ENCODE measurements at regions not wholly inside any gene's neighbourhood (a gene's known extent, or its start where the extent isn't known, plus 50 kb on each side); places are given as distances from the start of the nearest gene placed in this dataset.
"Not testable (repeated sequence)": the region's sequence is repeated elsewhere in the genome, so short reads cannot be mapped to it uniquely, and the experiment has no call there.

GRCh38 chr7:112951070-112951469, 135.6 kb downstream of the GPR85 start:
- no peak overlapping the region for H3K27ac ChIP-seq (ENCODE audit: low read depth in 1 of 2, low read length in 1 of 2)
- TF ChIP-seq CTCF (IDR thresholded peaks at IDR 0.05; ENCODE audit: control extremely low read depth, extremely low read depth), result no peak
- no peaks in the 10 kb centered on the region for H3K27me3 ChIP-seq (ENCODE audit: control insufficient read depth in 3 of 3, insufficient read depth in 3 of 3, low read length in 2 of 3)
- no peak for DNase-seq
- no peaks in the 10 kb centered on the region for H3K36me3 ChIP-seq (ENCODE audit: control insufficient read depth in 4 of 4, insufficient read depth in 4 of 4, low read length in 4 of 4)
- no peak overlapping the region for H3K9ac ChIP-seq (ENCODE audit: insufficient read depth in 1 of 2, low read length in 2 of 2)
- no peak overlapping the region for H3K4me3 ChIP-seq
- WGBS, 2 donors, result 88 to 89% methylated on average over 4 of the region's 4 CpGs
- no peaks in the 10 kb centered on the region for H3K9me3 ChIP-seq (ENCODE audit: control insufficient read depth in 4 of 4, insufficient read depth in 3 of 4, low read length in 3 of 4)
- no peaks in the 10 kb centered on the region for H3K4me1 ChIP-seq (ENCODE audit: control insufficient read depth in 5 of 5, insufficient read depth in 5 of 5, low read length in 5 of 5)
- no peak for ATAC-seq (ENCODE audit: insufficient read depth, low FRiP score)

DNA sequence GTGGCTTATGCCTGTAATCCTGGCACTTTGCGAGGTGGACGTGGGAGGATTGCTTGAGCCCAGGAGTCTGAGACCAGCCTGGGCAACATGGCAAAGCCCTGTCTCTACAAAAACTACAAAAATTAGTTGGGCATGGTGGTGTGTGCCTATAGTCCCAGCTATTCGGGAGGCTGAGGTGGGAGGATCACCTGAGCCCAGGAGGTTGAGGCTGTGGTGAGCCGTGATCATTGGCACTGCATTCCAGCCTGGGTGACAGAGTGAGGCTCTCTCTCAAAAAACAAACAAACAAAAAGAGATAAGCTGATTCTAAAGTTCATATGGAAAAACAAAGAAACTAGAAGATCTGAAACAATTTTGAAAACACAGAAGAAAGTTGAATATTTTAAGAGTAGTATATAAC, 136.9 kb downstream of the GPR85 start:
- H3K4me3 ChIP-seq; H3K4me1 ChIP-seq (ENCODE audit: control insufficient read depth in 5 of 5, insufficient read depth in 5 of 5, low read length in 5 of 5); H3K27me3 ChIP-seq (ENCODE audit: control insufficient read depth in 3 of 3, insufficient read depth in 3 of 3, low read length in 2 of 3); H3K9ac ChIP-seq (ENCODE audit: insufficient read depth in 1 of 2, low read length in 2 of 2); H3K36me3 ChIP-seq (ENCODE audit: control insufficient read depth in 4 of 4, insufficient read depth in 4 of 4, low read length in 4 of 4); H3K9me3 ChIP-seq (ENCODE audit: control insufficient read depth in 4 of 4, insufficient read depth in 3 of 4, low read length in 3 of 4); DNase-seq; H3K27ac ChIP-seq (ENCODE audit: low read depth in 1 of 2, low read length in 1 of 2); ATAC-seq (ENCODE audit: insufficient read depth, low FRiP score): not testable (repeated sequence)
- WGBS, 2 donors, result 67 to 69% methylated on average over 4 of the region's 4 CpGs

GRCh38 chr7:112946350-112946749, 140.3 kb downstream of the GPR85 start:
- Histone ChIP-seq H3K4me1 (ENCODE audit: control insufficient read depth in 5 of 5, insufficient read depth in 5 of 5, low read length in 5 of 5) (no peaks in the 10 kb centered on the region), H3K9me3 (ENCODE audit: control insufficient read depth in 4 of 4, insufficient read depth in 3 of 4, low read length in 3 of 4) (no peaks in the 10 kb centered on the region), H3K9ac (ENCODE audit: insufficient read depth in 1 of 2, low read length in 2 of 2) (no peak overlapping the region), H3K27ac (ENCODE audit: low read depth in 1 of 2, low read length in 1 of 2) (no peak overlapping the region), H3K27me3 (ENCODE audit: control insufficient read depth in 3 of 3, insufficient read depth in 3 of 3, low read length in 2 of 3) (peaks cover 0 to 5% (median 0%) of the 10 kb centered on the region in 3 donors), H3K4me3 (no peak overlapping the region), H3K36me3 (ENCODE audit: control insufficient read depth in 4 of 4, insufficient read depth in 4 of 4, low read length in 4 of 4) (no peaks in the 10 kb centered on the region)
- DNase-seq (no peak), ATAC-seq (ENCODE audit: insufficient read depth, low FRiP score) (no peak)
- TF ChIP-seq CTCF (IDR thresholded peaks at IDR 0.05; ENCODE audit: control extremely low read depth, extremely low read depth), result no peak
- 89 to 94% methylated on average over 2 of the region's 2 CpGs for WGBS, 2 donors

GRCh38 chr7:112945046-112945445, 141.6 kb downstream of the GPR85 start:
- H3K36me3 ChIP-seq (ENCODE audit: control insufficient read depth in 4 of 4, insufficient read depth in 4 of 4, low read length in 4 of 4), result no peaks in the 10 kb centered on the region
- DNase-seq (no peak), ATAC-seq (ENCODE audit: insufficient read depth, low FRiP score) (no peak)
- H3K4me3 ChIP-seq, result no peak overlapping the region
- H3K9ac ChIP-seq (ENCODE audit: insufficient read depth in 1 of 2, low read length in 2 of 2), result no peak overlapping the region
- peaks cover 0 to 5% (median 0%) of the 10 kb centered on the region in 3 donors for H3K27me3 ChIP-seq (ENCODE audit: control insufficient read depth in 3 of 3, insufficient read depth in 3 of 3, low read length in 2 of 3)
- WGBS, 2 donors, result 87 to 89% methylated on average over 3 of the region's 3 CpGs
- no peaks in the 10 kb centered on the region for H3K9me3 ChIP-seq (ENCODE audit: control insufficient read depth in 4 of 4, insufficient read depth in 3 of 4, low read length in 3 of 4)
- peaks cover 0 to 5% (median 0%) of the 10 kb centered on the region in 5 donors for H3K4me1 ChIP-seq (ENCODE audit: control insufficient read depth in 5 of 5, insufficient read depth in 5 of 5, low read length in 5 of 5)
- H3K27ac ChIP-seq (ENCODE audit: low read depth in 1 of 2, low read length in 1 of 2), result no peak overlapping the region
- no peak for TF ChIP-seq CTCF (IDR thresholded peaks at IDR 0.05; ENCODE audit: control extremely low read depth, extremely low read depth)
